Jurkat, Clone E6-1 (cell line): ENCODE measurements at regions not wholly inside any gene's neighbourhood (a gene's known extent, or its start where the extent isn't known, plus 50 kb on each side); places are given as distances from the start of the nearest gene placed in this dataset.

Experiments
- DNase-seq: peaks from one replicate; pipeline ENCODE4 v3.0.0-alpha.2; 2011; ENCODE audit warnings: low read depth, low spot score
- H3K4me3 ChIP-seq: 2 replicates; pipeline ENCODE4 v1.5.1; 2011; ENCODE audit warnings: mild to moderate bottlenecking, low read length, control low read depth, moderate library complexity

- no peak for DNase-seq
- H3K4me3 ChIP-seq = no peak overlapping the region
Measured at GRCh38 chr19:30079200-30079599, 137.2 kb downstream of the URI1 start.

- no peak overlapping the region for H3K4me3 ChIP-seq
- DNase-seq = no peak
Measured at GRCh38 chr19:30082168-30082567, 140.1 kb downstream of the URI1 start.

GRCh38 chr19:30082611-30083010 is 140.6 kb downstream of the URI1 start:
- H3K4me3 ChIP-seq = no peak overlapping the region
- DNase-seq = no peak

GRCh38 chr19:30083125-30083681 is 141.2 kb downstream of the URI1 start:
- no peak for DNase-seq
- H3K4me3 ChIP-seq = no peak overlapping the region

GRCh38 chr19:30083701-30084156 is 141.7 kb downstream of the URI1 start:
- H3K4me3 ChIP-seq = no peak overlapping the region
- DNase-seq = no peak

- no peak for DNase-seq
- H3K4me3 ChIP-seq = no peak overlapping the region
Measured at GRCh38 chr19:30084390-30084819, 142.4 kb downstream of the URI1 start.

GRCh38 chr19:30085394-30085793 is 143.4 kb downstream of the URI1 start:
- no peak overlapping the region for H3K4me3 ChIP-seq
- DNase-seq = no peak

GRCh38 chr19:30086220-30086619 is 144.2 kb downstream of the URI1 start:
- DNase-seq = no peak
- no peak overlapping the region for H3K4me3 ChIP-seq

- H3K4me3 ChIP-seq = no peak overlapping the region
- no peak for DNase-seq
Measured at GRCh38 chr19:30086916-30087315, 144.9 kb downstream of the URI1 start.

GRCh38 chr19:30087381-30088138 is 145.5 kb downstream of the URI1 start:
- no peak for DNase-seq

GRCh38 chr19:30088567-30088966 is 146.5 kb downstream of the URI1 start:
- H3K4me3 ChIP-seq = no peak overlapping the region
- no peak for DNase-seq

More at GRCh38 chr19:30087381-30088138, 145.5 kb downstream of the URI1 start:
- H3K4me3 ChIP-seq = no peak overlapping the region

GRCh38 chr19:30089086-30089665 is 147.1 kb downstream of the URI1 start:
- DNase-seq = no peak
- no peak overlapping the region for H3K4me3 ChIP-seq

GRCh38 chr19:30090476-30090875 is 148.4 kb downstream of the URI1 start:
- H3K4me3 ChIP-seq = no peak overlapping the region
- DNase-seq = no peak

GRCh38 chr19:30090963-30091362 is 148.9 kb downstream of the URI1 start:
- H3K4me3 ChIP-seq = no peak overlapping the region
- DNase-seq = no peak

GRCh38 chr19:30091456-30091855 is 149.4 kb downstream of the URI1 start:
- no peak for DNase-seq
- no peak overlapping the region for H3K4me3 ChIP-seq

- no peak overlapping the region for H3K4me3 ChIP-seq
- no peak for DNase-seq
Measured at GRCh38 chr19:30091856-30092255, 149.8 kb downstream of the URI1 start.

GRCh38 chr19:30092721-30093569 is 150.9 kb downstream of the URI1 start:
- DNase-seq = no peak
- no peak overlapping the region for H3K4me3 ChIP-seq

- DNase-seq = no peak
Measured at GRCh38 chr19:30093966-30094755, 152.1 kb downstream of the URI1 start.

GRCh38 chr19:30094756-30095140 is 152.7 kb downstream of the URI1 start:
- no peak for DNase-seq
- no peak overlapping the region for H3K4me3 ChIP-seq

More at GRCh38 chr19:30093966-30094755, 152.1 kb downstream of the URI1 start:
- no peak overlapping the region for H3K4me3 ChIP-seq
